Spinal cord (tissue), 9 donors: ENCODE measurements at regions not wholly inside any gene's neighbourhood (a gene's known extent, or its start where the extent isn't known, plus 50 kb on each side); places are given as distances from the start of the nearest gene placed in this dataset.
"Not testable (repeated sequence)": the region's sequence is repeated elsewhere in the genome, so short reads cannot be mapped to it uniquely, and the experiment has no call there.

ENCODE experiments used
- DNase-seq, 6 donors: peaks; one replicate each; pipeline versions ENCODE4 v3.0.0 to v3.0.0-alpha.2; 2013 to 2015; ENCODE audit warnings: low spot score in 6 of 6, low read depth in 4 of 6
- H3K27ac ChIP-seq: one replicate; pipeline ENCODE4 v1.5.1; 2013; ENCODE audit warnings: low read depth, low read length, control low read depth
- H3K27me3 ChIP-seq: one replicate; pipeline ENCODE4 v1.6.1; 2013; ENCODE audit warnings: low read length; ENCODE audit not compliant: control insufficient read depth, insufficient read depth
- H3K36me3 ChIP-seq: one replicate; pipeline ENCODE4 v1.6.1; 2013; ENCODE audit warnings: low read length; ENCODE audit not compliant: control insufficient read depth, insufficient read depth
- H3K4me1 ChIP-seq: one replicate; pipeline ENCODE4 v1.6.1; 2013; ENCODE audit warnings: low read length; ENCODE audit not compliant: control insufficient read depth, insufficient read depth
- H3K4me3 ChIP-seq: one replicate; pipeline ENCODE4 v1.5.1; 2013; ENCODE audit warnings: low read depth, low read length, control low read depth
- H3K9me3 ChIP-seq: one replicate; pipeline ENCODE4 v1.6.1; 2013; ENCODE audit warnings: low read length; ENCODE audit not compliant: control insufficient read depth, insufficient read depth
- WGBS: methylation state at CpG from one replicate; pipeline ENCODE4 v1.1.5; 2013; ENCODE audit warnings: missing lambda C conversion rate; ENCODE audit not compliant: insufficient coverage; 5-methylcytosine and 5-hydroxymethylcytosine counted together
- donor health status: healthy.

DNA sequence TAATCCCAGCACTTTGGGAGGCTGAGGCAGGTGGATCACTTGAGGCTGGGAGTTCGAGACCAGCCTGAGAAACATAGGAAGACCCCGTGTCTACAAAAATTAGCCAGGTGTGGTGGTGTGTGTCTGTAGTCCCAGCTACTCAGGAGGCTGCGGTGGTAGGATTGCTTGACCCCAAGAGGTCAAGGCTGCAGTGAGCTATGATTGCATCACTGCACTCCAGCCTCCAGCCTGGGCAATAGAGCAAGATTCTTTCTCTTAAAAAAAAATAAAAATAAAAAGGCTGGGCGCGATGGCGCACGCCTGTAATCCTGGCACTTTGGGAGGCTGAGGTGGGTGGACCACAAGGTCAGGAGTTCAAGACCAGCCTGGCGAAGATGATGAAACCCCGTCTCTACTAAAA, 119.4 kb downstream of the NPTX2 start:
- H3K27me3 ChIP-seq, H3K9me3 ChIP-seq, H3K36me3 ChIP-seq, DNase-seq, H3K4me1 ChIP-seq, H3K27ac ChIP-seq, H3K4me3 ChIP-seq: not testable (repeated sequence)
- WGBS = 93% methylated on average over 4 of the region's 9 CpGs

GRCh38 chr7:98737176-98737575, 120.1 kb downstream of the NPTX2 start:
- H3K4me3 ChIP-seq = no peak overlapping the region
- H3K4me1 ChIP-seq = no peaks in the 10 kb centered on the region
- no peaks in the 10 kb centered on the region for H3K36me3 ChIP-seq
- no peaks in the 10 kb centered on the region for H3K9me3 ChIP-seq
- H3K27me3 ChIP-seq = no peaks in the 10 kb centered on the region
- WGBS = 75% methylated on average over 4 of the region's 8 CpGs
- no peak overlapping the region for H3K27ac ChIP-seq
- no peak for DNase-seq

GRCh38 chr7:98740643-98741042, 123.6 kb downstream of the NPTX2 start:
- Histone ChIP-seq H3K27me3 (no peaks in the 10 kb centered on the region), H3K4me1 (no peaks in the 10 kb centered on the region), H3K9me3 (no peaks in the 10 kb centered on the region), H3K27ac (no peak overlapping the region), H3K4me3 (no peak overlapping the region), H3K36me3 (no peaks in the 10 kb centered on the region)
- WGBS = no CpG with 5 or more reads among the region's 3 CpGs
- no peak for DNase-seq

- WGBS = no CpG with 5 or more reads among the region's 5 CpGs
- H3K9me3 ChIP-seq = no peaks in the 10 kb centered on the region
- peak in 3 of 6 donors; percentile 15 to 65 (median 46) for DNase-seq
- no peak overlapping the region for H3K4me3 ChIP-seq
- H3K4me1 ChIP-seq = no peaks in the 10 kb centered on the region
- no peak overlapping the region for H3K27ac ChIP-seq
- H3K27me3 ChIP-seq = no peaks in the 10 kb centered on the region
- no peaks in the 10 kb centered on the region for H3K36me3 ChIP-seq
These were observed 124.0 kb downstream of the TMEM130 start for GRCh38 chr7:98745722-98746318.

GRCh38 chr7:98748090-98748489, 121.7 kb downstream of the TMEM130 start:
- H3K36me3 ChIP-seq = no peaks in the 10 kb centered on the region
- no CpG with 5 or more reads among the region's 1 CpG for WGBS
- H3K4me3 ChIP-seq = no peak overlapping the region
- H3K27ac ChIP-seq = no peak overlapping the region
- peaks cover 6% of the 10 kb centered on the region for H3K4me1 ChIP-seq
- no peak for DNase-seq
- H3K27me3 ChIP-seq = no peaks in the 10 kb centered on the region
- H3K9me3 ChIP-seq = no peaks in the 10 kb centered on the region

DNA sequence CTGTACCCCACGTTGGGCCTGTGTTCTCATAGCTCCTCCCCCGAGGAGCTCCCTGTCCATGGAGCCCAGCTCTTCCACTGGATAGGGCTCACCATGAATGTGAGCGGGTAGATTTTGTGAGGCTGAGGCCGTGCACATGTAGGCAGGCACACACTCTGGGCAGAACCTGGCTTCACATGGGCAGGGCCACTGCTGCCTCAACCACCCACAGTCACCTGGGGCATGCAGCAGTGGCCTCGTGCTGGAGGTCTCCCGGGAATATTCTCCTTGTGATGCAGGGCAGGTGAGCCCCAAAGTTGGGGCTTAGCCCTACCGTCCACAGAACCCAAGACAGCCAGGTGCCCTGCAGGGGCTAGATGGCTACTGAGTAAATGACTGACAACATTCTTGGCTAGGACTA, 116.6 kb downstream of the TMEM130 start:
- H3K4me1 ChIP-seq = peaks cover 28% of the 10 kb centered on the region
- DNase-seq = no peak
- 98% methylated on average over 5 of the region's 7 CpGs for WGBS
- no peak overlapping the region for H3K27ac ChIP-seq
- no peaks in the 10 kb centered on the region for H3K36me3 ChIP-seq
- peaks cover 3% of the 10 kb centered on the region for H3K27me3 ChIP-seq
- no peaks in the 10 kb centered on the region for H3K9me3 ChIP-seq
- H3K4me3 ChIP-seq = no peak overlapping the region

GRCh38 chr7:98753989-98754479, 115.8 kb downstream of the TMEM130 start:
- Histone ChIP-seq H3K9me3 (no peaks in the 10 kb centered on the region), H3K36me3 (no peaks in the 10 kb centered on the region), H3K4me1 (peaks cover 28% of the 10 kb centered on the region), H3K27me3 (peaks cover 3% of the 10 kb centered on the region), H3K4me3 (no peak overlapping the region), H3K27ac (no peak overlapping the region)
- WGBS = 47% methylated on average over 5 of the region's 6 CpGs
- peak in 5 of 6 donors; percentile 46 to 96 (median 65) for DNase-seq

DNA sequence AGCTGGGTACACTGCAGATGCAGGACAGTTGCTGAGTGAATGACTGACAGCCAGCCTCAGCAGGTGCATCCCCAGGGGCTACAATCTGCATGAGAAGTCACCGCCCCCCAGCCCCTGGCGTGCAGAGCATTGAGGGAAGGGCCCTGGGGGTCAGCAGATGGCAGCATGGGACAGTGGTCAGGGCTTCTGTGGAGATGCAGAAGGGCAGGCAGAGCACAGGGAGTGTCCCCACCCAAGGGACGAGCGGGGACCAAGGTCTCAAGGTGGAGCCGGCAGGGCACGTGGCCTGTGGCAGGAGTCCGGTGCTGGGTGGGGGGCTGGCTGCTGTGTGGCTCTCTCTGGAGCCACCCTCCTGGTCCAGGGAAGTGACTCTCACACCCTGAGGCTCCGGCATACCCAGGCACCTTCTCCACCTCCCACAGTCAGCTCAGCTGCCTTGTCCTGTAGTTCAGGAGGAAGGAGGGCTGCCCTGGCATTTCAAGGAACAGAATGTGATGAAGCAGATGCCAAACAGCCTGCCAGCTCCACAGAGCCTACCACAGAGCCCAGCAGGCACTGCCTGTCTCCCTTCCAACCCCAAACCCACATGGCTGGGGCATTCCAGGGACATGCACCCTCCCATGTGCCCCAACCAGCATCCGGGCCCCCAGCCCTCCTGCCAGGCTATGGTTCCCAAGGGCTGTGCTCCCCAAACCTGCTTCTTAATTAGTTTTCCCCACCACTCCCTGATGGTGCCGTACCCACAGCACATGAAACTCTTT, 114.5 kb downstream of the TMEM130 start:
- Histone ChIP-seq H3K27ac (no peak overlapping the region), H3K27me3 (peaks cover 3% of the 10 kb centered on the region), H3K4me3 (no peak overlapping the region), H3K36me3 (no peaks in the 10 kb centered on the region), H3K9me3 (no peaks in the 10 kb centered on the region), H3K4me1 (peaks cover 29% of the 10 kb centered on the region)
- whole genome bisulfite sequencing = 58% methylated on average over 8 of the region's 10 CpGs
- DNase-seq = peak in 2 of 6 donors; percentile 17 to 39

DNA sequence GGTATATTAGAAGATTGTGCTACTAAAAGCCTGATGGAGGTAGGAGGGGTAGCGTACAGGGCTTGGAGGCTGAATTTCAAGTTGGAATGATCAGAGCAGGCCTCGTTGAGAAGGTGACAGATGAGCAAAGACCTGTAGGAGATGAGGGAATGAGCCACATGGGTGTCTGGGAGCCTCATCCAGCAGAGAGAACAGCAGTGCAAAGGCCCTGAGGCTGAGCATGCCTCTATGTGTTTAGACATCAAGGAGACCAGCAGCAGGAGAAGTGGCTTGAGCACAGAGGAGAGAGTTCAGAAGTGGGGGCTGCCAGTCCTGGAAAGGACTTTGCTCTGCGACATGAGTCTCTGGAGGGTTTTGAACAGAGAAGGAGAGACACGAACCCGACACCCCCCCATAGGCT, 111.7 kb downstream of the TMEM130 start:
- H3K4me1 ChIP-seq = peaks cover 26% of the 10 kb centered on the region
- no peaks in the 10 kb centered on the region for H3K9me3 ChIP-seq
- no peak overlapping the region for H3K4me3 ChIP-seq
- WGBS = 88% methylated on average over 5 of the region's 5 CpGs
- DNase-seq = no peak
- no peak overlapping the region for H3K27ac ChIP-seq
- no peaks in the 10 kb centered on the region for H3K36me3 ChIP-seq
- peaks cover 3% of the 10 kb centered on the region for H3K27me3 ChIP-seq

- no peak overlapping the region for H3K27ac ChIP-seq
- H3K9me3 ChIP-seq = no peaks in the 10 kb centered on the region
- H3K4me3 ChIP-seq = no peak overlapping the region
- DNase-seq = peak in 2 of 6 donors; percentile 18 to 30
- H3K27me3 ChIP-seq = peaks cover 3% of the 10 kb centered on the region
- H3K36me3 ChIP-seq = no peaks in the 10 kb centered on the region
- peaks cover 10% of the 10 kb centered on the region for H3K4me1 ChIP-seq
- WGBS = 33% methylated on average over 7 of the region's 8 CpGs
These were observed 109.6 kb downstream of the TMEM130 start for GRCh38 chr7:98760201-98760651.
